ENCODE measurements at regions not wholly inside any gene's neighbourhood (a gene's known extent, or its start where the extent isn't known, plus 50 kb on each side); places are given as distances from the start of the nearest gene placed in this dataset.

GRCh38 chr2:106628377-106628776, 141.2 kb downstream of the CD8B2 start:
- no peak for DNase-seq (ENCODE audit: low read depth in 2 of 2, low spot score in 1 of 2)

GRCh38 chr2:106629981-106630380, 142.8 kb downstream of the CD8B2 start:
- DNase-seq (ENCODE audit: low read depth in 2 of 2, low spot score in 1 of 2) = no peak

- no peak for DNase-seq (ENCODE audit: low read depth in 2 of 2, low spot score in 1 of 2)
These were observed 144.1 kb downstream of the CD8B2 start for GRCh38 chr2:106631281-106631680.

GRCh38 chr2:106638043-106638442, 150.9 kb downstream of the CD8B2 start:
- no peak for DNase-seq (ENCODE audit: low read depth in 2 of 2, low spot score in 1 of 2)

- no peak for DNase-seq (ENCODE audit: low read depth in 2 of 2, low spot score in 1 of 2)
These were observed 151.4 kb downstream of the CD8B2 start for GRCh38 chr2:106638580-106638979.

- no peak for DNase-seq (ENCODE audit: low read depth in 2 of 2, low spot score in 1 of 2)
These were observed 155.5 kb downstream of the CD8B2 start for GRCh38 chr2:106642679-106643078.

- DNase-seq (ENCODE audit: low read depth in 2 of 2, low spot score in 1 of 2) = no peak
These were observed 157.5 kb downstream of the CD8B2 start for GRCh38 chr2:106644623-106645022.

- DNase-seq (ENCODE audit: low read depth in 2 of 2, low spot score in 1 of 2) = no peak
These were observed 159.4 kb downstream of the CD8B2 start for GRCh38 chr2:106646605-106647004.

- no peak for DNase-seq (ENCODE audit: low read depth in 2 of 2, low spot score in 1 of 2)
These were observed 162.1 kb downstream of the CD8B2 start for GRCh38 chr2:106649306-106649705.

GRCh38 chr2:106653465-106653864, 166.3 kb downstream of the CD8B2 start:
- DNase-seq (ENCODE audit: low read depth in 2 of 2, low spot score in 1 of 2) = no peak

- DNase-seq (ENCODE audit: low read depth in 2 of 2, low spot score in 1 of 2) = no peak
These were observed 171.5 kb downstream of the CD8B2 start for GRCh38 chr2:106658616-106659015.

GRCh38 chr2:106664669-106665068, 177.5 kb downstream of the CD8B2 start:
- DNase-seq (ENCODE audit: low read depth in 2 of 2, low spot score in 1 of 2) = no peak

GRCh38 chr2:106667478-106668070, 180.4 kb downstream of the CD8B2 start:
- DNase-seq (ENCODE audit: low read depth in 2 of 2, low spot score in 1 of 2) = no peak

GRCh38 chr2:106685180-106685897, 198.2 kb downstream of the CD8B2 start:
- DNase-seq (ENCODE audit: low read depth in 2 of 2, low spot score in 1 of 2) = no peak

- DNase-seq (ENCODE audit: low read depth in 2 of 2, low spot score in 1 of 2) = no peak
These were observed 199.2 kb downstream of the ST6GAL2 start for GRCh38 chr2:106686814-106687213.

GRCh38 chr2:106694964-106695470, 190.9 kb downstream of the ST6GAL2 start:
- DNase-seq (ENCODE audit: low read depth in 2 of 2, low spot score in 1 of 2) = no peak

GRCh38 chr2:106695919-106696318, 190.0 kb downstream of the ST6GAL2 start:
- DNase-seq (ENCODE audit: low read depth in 2 of 2, low spot score in 1 of 2) = no peak

- DNase-seq (ENCODE audit: low read depth in 2 of 2, low spot score in 1 of 2) = no peak
These were observed 185.4 kb downstream of the ST6GAL2 start for GRCh38 chr2:106700616-106701015.

GRCh38 chr2:106701203-106702022, 184.6 kb downstream of the ST6GAL2 start:
- DNase-seq (ENCODE audit: low read depth in 2 of 2, low spot score in 1 of 2) = no peak

GRCh38 chr2:106703161-106703560, 182.8 kb downstream of the ST6GAL2 start:
- no peak for DNase-seq (ENCODE audit: low read depth in 2 of 2, low spot score in 1 of 2)

GRCh38 chr2:106704798-106705197, 181.2 kb downstream of the ST6GAL2 start:
- DNase-seq (ENCODE audit: low read depth in 2 of 2, low spot score in 1 of 2) = no peak

- DNase-seq (ENCODE audit: low read depth in 2 of 2, low spot score in 1 of 2) = no peak
These were observed 180.1 kb downstream of the ST6GAL2 start for GRCh38 chr2:106705877-106706276.

Measured in stimulated activated CD8-positive, alpha-beta memory T cell treated with anti-CD3 and anti-CD28 coated beads, Interleukin-4, amount 100 ng/mL, for 1 hour (primary cell).